ENCODE measurements at regions not wholly inside any gene's neighbourhood (a gene's known extent, or its start where the extent isn't known, plus 50 kb on each side); places are given as distances from the start of the nearest gene placed in this dataset.

GRCh38 chr4:156584100-156584499, 387.5 kb downstream of the PDGFC start:
- TF ChIP-seq, protein P1, sequence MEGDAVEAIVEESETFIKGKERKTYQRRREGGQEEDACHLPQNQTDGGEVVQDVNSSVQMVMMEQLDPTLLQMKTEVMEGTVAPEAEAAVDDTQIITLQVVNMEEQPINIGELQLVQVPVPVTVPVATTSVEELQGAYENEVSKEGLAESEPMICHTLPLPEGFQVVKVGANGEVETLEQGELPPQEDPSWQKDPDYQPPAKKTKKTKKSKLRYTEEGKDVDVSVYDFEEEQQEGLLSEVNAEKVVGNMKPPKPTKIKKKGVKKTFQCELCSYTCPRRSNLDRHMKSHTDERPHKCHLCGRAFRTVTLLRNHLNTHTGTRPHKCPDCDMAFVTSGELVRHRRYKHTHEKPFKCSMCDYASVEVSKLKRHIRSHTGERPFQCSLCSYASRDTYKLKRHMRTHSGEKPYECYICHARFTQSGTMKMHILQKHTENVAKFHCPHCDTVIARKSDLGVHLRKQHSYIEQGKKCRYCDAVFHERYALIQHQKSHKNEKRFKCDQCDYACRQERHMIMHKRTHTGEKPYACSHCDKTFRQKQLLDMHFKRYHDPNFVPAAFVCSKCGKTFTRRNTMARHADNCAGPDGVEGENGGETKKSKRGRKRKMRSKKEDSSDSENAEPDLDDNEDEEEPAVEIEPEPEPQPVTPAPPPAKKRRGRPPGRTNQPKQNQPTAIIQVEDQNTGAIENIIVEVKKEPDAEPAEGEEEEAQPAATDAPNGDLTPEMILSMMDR (conservative IDR thresholded peaks at IDR 0.05; ENCODE audit: low read length): no peak
- no peak for TF ChIP-seq EZH2phosphoT487 (IDR thresholded peaks at IDR 0.05; ENCODE audit: borderline replicate concordance, low read depth, low read length)

Data from OCI-LY7 (cell line).